Endometrium (tissue), 2 donors: ENCODE measurements at regions not wholly inside any gene's neighbourhood (a gene's known extent, or its start where the extent isn't known, plus 50 kb on each side); places are given as distances from the start of the nearest gene placed in this dataset.

Source experiments
- FAIRE-seq: peaks from 2 replicates; lab custom pipeline; 2012; peaks lifted over from hg19 to GRCh38; lab: Jason Lieb, UNC
- donor health status: control.
- donor health status: control.

DNA sequence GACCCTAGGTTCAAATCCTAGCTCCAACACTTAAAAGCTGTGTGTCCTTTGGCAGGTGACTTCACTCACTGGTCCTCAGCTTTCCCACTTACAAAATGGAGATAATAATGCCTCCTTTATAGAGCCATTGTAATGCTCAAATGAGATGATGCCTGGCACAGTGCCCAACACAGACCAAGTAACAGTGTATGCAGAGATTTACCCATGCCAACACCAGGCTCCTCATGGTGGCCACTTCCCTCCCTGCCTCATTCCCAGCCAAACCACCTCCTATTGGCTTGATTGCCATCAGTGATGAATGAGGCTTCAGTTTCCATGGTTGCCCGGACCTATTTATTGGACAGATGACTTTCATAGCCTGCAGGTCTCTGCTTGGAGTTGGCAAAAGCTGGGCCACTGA lies 469.4 kb downstream of the CDK5RAP2 start:
- FAIRE-seq, result no peak

DNA sequence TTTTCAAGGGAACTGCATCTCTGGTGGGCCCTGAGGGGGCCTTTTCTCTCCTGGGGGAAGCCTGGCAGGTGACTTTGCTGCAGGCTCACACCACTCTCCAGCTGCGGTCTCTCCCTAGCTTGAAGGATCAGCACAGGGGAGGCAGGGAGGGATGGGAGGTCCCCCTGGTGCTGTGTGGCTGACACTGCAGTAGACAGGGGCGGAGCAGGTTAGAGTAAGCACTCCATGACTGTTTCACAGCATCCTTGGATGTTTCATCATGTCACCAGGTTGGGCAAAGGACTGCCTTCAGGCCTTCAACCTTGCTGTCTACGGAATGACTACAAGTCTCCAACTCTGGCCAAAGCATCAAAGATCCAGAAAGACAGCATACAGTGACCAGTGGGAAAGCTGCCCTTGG lies 470.7 kb downstream of the CDK5RAP2 start:
- FAIRE-seq, result no peak

DNA sequence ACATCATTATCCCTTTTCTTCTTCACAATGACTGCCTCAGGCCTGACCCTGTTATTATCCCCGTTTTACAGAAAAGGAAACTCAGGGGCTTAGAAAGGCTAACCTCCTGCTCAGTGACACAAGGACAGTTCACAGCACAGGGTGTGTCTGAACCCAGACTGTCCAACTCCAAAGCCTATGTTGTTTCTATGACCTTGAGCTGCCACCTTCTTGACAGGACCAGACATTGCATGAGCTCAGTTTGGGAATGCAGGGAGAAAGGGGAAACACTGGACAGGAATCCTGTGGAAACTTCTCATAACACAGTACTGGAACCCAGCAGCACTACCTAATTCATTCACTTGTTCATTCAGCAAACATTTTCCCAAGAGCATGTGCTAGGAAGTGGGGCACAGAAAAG lies 472.8 kb downstream of the CDK5RAP2 start:
- FAIRE-seq, result no peak

DNA sequence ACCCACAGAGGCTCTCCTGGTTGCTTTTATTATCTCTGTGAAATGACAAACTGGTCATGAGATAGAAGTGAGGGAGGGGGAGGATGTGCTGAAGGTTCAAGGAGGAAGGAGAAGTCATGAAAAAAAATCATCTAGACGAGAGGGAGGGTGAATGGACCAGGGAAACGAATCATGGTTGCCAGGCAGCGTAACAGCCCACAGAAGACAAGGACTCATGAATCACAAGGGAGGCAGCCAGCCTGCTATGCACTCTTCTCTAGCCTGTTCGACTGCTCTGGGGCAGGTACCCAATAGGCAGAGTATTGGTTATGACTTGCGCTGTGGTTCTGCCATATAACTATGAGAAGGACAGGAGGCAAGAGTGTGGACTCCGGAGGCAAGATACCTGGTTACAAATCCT lies 475.2 kb downstream of the CDK5RAP2 start:
- FAIRE-seq, result no peak

DNA sequence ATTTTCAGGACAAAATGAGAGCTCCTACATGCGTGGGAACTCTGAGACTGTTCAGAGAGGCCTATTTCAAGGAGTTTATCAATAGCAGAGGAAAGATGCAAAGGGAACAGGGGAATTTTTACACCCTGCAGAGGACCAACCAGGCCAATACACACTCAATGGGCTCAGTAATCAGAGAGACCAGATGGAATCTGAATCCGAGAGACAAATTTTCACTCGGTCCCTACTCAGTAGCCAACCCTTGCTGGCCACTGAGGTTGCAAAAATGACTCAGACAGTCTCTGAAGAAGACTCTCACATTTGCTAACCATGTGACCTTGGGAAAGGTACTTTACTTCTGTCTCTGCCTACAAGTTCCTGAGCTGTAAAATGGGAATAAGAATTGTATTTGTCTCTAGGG lies 479.4 kb downstream of the CDK5RAP2 start:
- FAIRE-seq, result no peak

DNA sequence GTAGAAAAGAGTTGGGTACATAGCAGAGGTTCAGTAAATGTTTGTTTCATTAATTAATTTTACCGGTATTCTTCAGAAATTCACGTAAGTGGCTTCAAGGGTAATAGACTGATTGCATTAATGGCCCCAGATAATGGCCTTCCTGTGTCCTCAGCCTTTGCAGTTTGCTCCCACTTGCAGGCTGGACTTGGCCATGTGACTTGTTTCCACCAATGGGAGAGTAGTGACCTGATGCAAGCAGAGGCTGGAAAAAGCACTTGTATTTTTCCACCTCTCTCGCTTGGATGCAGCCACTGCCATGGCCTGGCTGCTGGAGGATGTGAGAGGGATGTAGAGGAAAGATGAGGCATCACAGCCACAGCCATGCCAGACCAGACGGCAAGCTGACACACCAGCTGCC lies 480.9 kb downstream of the CDK5RAP2 start:
- FAIRE-seq, result no peak

DNA sequence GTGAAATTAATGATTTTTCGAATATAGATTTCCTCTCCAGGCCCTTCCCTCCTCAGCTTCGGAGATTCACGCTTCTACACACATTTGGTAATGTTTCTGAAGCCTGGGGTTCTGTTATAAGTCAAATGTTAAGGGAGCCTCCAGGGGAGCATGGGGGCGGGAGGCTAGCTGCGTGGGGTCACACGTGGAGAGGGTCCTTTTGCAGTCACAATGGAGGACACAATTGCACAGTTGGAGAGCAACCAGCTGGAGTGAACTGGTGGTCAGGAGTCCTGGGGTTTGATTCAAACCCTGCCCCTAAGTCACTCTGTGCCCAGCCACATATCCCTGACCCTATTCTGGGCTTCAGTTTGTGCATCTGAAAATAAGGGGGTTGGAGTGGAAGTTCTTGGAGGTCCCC lies 481.4 kb downstream of the CDK5RAP2 start:
- no peak for FAIRE-seq

DNA sequence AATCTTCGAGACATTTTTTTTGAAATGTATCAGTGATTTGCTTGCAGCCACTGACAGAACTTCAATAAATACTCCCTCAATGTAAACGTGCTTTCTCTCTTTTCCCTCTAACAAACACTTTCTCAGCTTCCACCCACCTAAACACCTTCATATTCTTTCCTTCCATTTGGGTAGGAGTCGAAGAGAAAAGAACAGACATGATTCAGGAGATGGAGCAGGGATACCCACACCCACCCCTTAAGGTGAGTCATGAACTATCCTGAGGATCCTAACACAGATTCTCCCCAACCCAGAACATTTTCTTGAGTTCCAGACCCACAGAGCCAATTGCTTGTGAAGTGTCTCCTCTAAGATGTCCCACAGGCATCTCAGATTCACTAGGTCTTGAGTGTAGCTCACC lies 488.8 kb downstream of the CDK5RAP2 start:
- FAIRE-seq, result no peak

DNA sequence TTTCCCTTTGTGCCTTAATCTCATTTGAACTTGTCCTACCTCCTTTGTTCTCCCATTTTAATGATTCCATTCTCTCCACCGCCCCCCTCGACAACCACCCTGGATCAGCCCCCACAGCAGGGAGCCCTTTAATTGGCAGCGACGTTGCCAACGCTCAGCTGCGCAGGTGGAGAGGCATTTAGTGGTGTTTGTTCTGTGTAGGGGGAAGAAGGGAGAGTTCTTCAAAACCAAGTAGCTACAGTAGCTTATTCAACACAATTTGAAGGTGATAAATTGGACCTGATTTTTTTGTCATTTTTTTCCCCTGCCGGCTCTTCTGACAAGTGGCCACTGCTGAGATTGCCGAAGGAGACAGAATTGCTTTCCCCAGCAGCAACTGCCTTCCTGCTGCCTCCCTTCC lies 499.1 kb downstream of the CDK5RAP2 start:
- FAIRE-seq, result no peak

DNA sequence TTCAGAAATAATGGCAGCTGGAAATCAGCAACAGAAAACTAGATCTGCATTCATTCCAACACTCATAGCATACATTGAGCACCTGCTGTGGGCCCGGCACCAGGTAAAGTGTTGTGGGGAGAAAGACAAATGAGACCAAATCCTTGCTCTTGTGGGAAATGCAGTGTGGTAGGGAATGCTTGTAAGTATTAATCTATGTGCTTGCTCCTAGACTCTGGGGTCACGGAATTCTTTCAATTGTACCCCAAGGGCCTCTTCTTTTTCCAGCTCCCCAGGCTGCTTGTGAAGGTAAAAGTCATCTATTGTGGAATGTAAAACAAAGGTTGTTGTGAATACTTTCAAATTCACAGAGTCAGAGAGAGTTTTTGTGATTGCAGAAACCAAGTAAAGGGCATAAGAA lies 501.9 kb downstream of the CDK5RAP2 start:
- no peak for FAIRE-seq

DNA sequence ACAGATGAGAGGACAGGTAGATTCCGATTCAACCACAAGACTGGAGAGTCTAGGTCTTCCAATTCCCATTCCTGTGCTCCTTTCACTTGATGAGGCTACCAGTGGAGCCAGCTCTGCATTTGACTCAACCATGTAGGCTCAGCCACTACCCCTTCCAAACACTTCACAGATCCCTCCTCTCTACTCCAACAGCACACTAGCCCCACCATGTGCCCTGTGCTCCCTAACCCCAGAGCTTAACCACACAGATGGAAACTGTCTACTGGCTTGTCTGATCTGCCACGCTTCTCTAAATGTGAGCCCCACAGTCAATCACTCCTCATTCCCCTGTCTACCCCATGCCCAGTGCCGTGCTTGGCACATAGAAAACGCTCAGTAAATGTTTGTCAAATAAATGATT lies 508.2 kb downstream of the CDK5RAP2 start:
- no peak for FAIRE-seq

DNA sequence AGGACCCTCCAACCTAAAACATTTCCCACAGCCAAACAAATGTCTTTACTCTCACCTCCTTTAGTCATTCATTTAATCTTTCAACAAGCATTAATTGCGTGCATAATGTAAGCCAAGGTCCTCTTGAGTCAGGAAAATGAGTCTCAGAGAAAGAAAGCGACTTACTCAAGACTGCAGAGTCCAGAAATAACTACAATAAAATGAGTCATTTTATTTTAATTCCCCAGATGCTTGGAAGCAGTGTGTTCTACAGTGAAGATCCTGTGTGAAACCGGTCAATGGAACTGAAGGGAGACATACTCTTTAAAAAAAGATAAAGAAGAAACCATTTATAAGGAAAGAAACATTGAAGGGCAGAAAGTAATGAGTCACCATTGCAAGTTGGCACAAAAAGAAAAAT lies 513.7 kb downstream of the CDK5RAP2 start:
- FAIRE-seq, result no peak

DNA sequence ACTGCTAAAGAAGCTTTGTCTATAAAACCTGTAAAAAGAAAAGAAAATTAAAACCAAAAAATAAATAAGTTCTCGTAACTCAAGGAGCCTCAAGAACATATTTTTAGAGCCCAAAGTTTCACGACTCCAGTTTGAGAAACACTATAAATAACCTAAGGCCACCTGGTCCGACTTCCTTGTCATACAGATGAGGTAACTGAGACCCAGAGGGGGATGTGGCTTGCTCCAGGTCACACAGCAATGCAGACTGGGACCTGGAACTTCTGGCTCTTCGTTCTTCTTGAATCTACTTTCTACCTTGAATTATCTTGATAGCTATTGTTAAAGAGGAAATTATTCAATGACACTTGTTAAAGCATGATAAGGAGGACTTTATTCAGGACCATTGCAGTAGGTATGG lies 514.8 kb downstream of the CDK5RAP2 start:
- FAIRE-seq, result no peak

DNA sequence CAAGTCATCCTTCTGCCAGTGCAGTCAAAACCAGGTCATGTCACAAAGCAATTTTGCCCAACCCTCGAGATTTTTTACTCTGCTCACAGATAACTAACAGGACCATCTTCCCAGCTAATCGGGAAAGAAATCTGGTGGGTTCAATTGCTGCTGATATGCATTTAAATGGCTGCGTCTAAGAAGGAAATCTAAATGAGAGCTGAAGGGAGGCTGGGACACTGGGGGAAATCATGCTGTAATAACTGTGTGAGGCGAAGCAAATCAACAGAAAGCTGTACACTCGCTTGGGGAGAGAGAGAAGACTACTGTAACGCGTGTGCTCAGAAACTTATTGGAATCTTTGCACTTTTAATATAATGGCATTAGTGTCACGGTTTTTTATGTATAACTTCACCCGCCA lies 535.0 kb downstream of the CDK5RAP2 start:
- FAIRE-seq, result no peak

DNA sequence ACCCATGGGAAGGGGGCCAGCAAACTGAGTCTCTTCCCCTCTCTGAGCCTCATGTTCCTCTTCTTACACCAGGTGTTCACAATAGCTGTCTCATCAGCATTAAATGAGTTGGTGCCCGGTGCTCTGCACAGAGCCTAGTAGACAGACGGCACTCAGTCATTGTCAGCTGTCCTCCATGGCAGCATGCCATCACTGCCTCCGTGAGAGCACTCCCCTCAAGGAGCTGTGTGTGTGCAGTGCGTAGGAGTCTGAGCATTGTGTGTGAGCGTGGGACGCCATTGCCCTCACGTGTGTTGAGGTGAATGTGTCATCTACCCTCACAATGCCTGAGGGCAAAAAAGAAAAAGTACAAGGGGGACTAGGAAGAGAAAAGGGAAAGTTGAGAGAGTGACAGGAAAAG lies 536.5 kb downstream of the CDK5RAP2 start:
- FAIRE-seq, result no peak

DNA sequence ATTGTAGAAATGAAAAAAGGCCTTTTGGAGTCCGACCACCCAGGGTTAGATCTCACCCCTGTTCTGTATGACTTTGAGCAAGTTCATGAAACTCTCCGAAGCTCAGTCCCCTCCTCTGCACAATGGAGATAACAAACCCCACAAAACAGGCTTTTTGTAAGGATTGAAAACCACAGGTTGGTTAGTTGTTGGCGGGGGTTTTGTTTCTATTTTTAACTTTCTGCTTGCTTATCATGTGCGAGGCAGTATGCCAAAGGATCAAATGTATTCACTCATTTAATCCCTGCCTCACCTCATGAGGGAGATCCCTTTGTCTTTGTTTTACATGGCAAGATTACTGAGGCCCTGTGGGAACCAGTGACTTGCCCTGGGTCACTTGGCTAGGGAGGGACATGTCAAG lies 539.1 kb downstream of the CDK5RAP2 start:
- no peak for FAIRE-seq

DNA sequence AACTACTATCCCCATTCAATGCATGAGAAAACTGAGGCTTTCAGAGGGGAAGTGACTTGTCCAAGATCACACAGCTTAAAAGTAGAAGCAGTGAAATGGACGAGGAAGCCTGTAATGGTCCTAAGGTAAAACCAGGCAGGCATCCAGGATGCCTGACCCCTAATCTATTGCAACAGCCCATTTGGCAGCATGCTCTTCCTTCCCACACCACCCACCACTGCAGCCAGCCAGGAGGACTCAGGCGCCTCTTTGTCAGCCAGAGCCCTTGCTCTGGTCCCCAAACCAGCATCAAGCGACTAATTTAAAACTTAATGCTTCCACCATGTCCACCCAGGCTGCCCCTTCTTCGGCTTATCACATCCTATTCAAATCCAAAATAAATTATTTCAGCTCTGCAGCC lies 541.6 kb downstream of the CDK5RAP2 start:
- no peak for FAIRE-seq

DNA sequence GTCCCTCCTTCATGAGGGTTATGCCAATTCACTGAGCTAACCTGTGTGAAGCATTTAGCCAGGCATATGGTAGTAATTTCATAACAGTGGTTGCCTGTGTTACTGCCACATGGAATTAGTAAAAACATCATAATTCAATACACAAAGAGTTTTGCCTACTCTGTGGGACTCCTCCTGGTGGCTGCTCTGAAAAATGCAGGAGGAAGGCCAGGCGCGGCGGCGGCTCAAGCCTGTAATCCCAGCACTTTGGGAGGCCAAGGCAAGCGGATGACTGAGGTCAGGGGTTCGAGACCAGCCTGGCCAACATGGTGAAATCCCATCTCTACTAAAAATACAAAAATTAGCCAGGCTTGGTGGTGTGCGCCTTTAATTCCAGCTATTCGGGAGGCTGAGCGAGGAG lies 547.3 kb downstream of the CDK5RAP2 start:
- FAIRE-seq, result no peak

DNA sequence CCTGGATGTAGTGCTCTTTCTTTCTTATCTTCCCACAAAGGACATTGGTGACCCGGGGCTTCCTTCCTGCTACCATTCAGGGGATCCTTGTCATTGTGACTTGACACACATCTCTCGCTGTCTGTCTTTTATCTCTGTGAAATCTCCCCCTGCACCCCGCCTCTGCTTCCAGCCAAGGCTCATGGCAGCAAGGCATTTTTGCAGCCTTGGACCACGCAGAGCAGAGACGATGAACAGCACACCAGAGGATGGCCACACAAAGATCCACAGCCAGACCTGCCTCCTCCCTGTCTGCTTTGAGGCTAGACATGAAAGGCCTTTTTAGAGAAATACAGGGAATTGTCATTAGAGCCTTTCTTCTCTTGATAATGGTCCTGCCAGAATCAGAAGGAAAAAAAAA lies 549.1 kb downstream of the CDK5RAP2 start:
- no peak for FAIRE-seq

DNA sequence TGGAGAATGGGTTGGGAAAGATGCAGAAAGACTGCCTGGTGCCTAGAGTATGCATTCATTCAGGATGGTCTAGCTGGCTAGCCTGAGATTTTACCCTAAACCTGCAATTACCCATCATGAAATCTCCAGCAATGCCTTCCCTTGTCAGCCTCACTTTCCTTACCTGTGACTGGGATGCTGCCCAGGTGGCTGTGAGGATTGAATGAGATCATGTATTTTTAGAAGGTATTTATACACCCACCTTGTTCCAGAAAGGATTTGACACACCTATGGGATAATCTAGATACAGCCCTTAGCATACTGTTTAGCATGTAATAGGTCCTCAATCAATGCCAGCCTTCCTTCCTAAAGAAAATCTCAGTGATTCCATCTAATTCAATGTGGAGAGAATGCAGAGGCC lies 561.4 kb downstream of the CDK5RAP2 start:
- FAIRE-seq, result no peak

DNA sequence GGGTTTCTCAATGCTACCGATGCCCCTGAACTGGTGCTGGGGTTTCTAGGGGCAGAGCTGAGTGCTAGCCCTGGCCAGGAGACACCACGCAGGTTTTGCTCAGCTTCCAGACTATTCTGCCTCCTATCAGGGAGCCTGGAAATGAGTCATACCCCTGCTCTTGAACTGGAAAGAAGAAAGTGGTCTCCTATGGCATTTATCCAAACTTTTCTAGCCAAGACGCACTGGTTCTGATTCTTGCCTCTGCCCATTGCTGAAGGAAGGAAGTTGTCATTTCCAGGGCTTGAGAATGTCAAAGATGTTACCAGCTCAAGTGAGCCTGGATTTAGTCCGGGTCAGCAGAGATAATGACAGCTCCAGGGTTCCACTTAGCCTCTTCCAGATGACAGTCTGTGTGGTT lies 561.9 kb downstream of the CDK5RAP2 start:
- no peak for FAIRE-seq

DNA sequence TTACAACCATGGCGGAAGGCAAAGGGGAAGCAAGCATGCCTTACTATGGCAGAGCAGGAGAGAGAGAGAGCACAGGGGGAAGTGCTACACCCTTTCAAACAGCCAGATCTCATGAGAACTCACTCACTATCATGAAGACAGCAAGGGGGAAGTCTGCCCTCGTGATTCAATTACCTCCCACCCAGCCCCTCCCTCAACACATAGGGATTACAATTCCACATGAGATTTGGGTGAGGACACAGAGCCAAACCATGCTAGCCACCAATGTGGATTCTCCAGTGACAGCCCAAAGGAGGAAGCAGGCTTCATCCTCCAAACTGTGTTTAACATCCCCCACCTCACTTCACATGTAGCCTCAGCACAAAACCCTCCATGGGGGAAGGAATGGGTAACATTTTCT lies 563.7 kb downstream of the CDK5RAP2 start:
- no peak for FAIRE-seq

DNA sequence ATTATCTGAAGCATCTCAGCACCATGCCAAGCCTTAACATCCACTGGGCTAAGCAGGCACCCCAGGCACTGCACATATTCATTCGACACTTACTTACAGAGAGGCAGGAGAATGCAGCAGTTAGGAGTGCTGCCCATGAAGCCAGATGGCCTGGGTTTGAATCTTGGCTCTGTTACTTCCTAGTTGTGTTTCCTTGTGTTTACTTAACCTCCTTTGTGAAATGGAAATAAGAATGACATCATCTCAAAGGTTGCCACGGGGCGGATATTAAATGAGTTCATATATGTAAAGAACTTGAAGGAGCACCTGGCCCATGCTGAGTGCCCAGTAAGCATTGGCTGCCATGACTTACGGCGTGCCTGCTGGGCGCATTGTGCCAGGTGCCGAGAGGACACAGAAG lies 565.2 kb downstream of the CDK5RAP2 start:
- FAIRE-seq, result no peak

DNA sequence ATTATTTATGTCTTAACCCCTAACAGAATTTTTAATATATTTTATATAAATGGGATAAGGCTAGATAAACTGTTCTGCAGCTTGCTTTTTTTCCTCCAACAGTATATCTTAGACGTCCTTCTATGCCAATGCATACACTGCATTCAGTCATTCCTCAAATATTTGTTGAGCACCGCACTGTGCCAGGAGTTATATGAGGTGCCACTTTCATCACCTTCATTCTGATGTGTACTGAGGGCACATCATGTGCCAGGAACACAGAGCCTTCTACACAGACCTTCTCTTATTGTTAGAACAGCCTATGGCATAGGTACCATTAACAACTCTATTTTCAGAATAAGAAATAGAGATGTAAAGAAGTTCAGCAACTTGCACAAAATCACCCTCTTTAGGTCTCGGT lies 570.1 kb downstream of the CDK5RAP2 start:
- FAIRE-seq, result no peak

DNA sequence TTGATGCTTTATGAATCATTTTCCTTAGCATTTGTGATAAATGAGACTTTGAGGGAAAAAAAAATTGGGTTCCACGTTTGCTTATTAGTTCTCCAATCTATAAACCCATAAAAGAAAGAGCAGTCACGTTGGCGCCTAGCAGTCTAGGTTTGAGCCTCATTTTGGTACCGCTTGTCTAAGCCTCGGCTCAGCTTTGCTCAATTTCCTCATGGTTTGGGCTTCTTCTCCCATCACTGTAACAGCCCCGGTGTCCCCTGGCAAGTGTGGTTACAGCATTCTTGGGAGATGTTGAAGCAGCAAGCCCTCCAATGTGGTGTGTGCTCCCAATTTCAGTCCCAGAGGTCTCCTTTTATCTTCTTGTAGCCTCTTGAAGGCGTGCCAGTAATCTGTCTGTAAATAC lies 578.4 kb downstream of the CDK5RAP2 start:
- FAIRE-seq, result no peak

DNA sequence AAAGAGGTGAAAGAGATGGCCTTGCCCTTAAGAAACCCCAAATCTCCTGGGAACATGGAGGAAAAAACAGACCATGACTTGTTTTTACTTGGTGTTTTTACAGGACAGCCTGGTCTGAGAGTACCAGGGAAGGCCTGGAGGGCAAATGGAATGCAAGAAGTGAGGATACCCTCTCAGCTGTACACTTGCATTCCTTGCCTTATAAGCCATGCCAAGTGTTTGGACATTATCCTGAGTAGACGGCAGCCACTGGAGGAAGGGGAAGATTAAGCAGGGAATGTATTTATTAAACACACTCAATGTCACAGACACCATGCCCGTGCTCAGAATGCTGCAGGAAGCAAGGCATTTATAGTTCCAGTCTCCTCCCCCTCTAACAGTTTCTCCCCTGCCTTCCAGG lies 581.4 kb downstream of the CDK5RAP2 start:
- FAIRE-seq, result no peak
